ENCODE measurements at regions not wholly inside any gene's neighbourhood (a gene's known extent, or its start where the extent isn't known, plus 50 kb on each side); places are given as distances from the start of the nearest gene placed in this dataset.

- Histone ChIP-seq H3K27me3 (no peaks in the 10 kb centered on the region), H3K27ac (peak overlapping the region in 1 of 4 donors; percentile 69), H3K4me1 (no peaks in the 10 kb centered on the region), H3K4me3 (no peak overlapping the region), H3K36me3 (no peaks in the 10 kb centered on the region), H3K9me3 (no peaks in the 10 kb centered on the region)
- 57 to 65% methylated on average over 6 of the region's 6 CpGs for WGBS, 2 donors
- DNase-seq = no peak
- TF ChIP-seq CTCF (IDR thresholded peaks at IDR 0.05) (no peak), POLR2AphosphoS5 (IDR thresholded peaks at IDR 0.05) (no peak), POLR2A (IDR thresholded peaks at IDR 0.05) (no peak), EP300 (IDR thresholded peaks at IDR 0.05) (no peak)
- intact Hi-C loops (cut with DNase I) = no loop called here
Measured at GRCh38 chr12:94855853-94856252, 147.6 kb downstream of the NDUFA12 start.

GRCh38 chr12:94851396-94852028 is 152.0 kb downstream of the NDUFA12 start:
- no peaks in the 10 kb centered on the region for H3K27me3 ChIP-seq
- H3K4me3 ChIP-seq = no peak overlapping the region
- TF ChIP-seq CTCF (IDR thresholded peaks at IDR 0.05) (no peak), POLR2AphosphoS5 (IDR thresholded peaks at IDR 0.05) (no peak), POLR2A (IDR thresholded peaks at IDR 0.05) (no peak), EP300 (IDR thresholded peaks at IDR 0.05) (no peak)
- H3K4me1 ChIP-seq = no peaks in the 10 kb centered on the region
- H3K36me3 ChIP-seq = no peaks in the 10 kb centered on the region
- 69 to 70% methylated on average over 2 of the region's 2 CpGs for WGBS, 2 donors
- DNase-seq = no peak
- intact Hi-C loops (cut with DNase I) = no loop called here
- no peak overlapping the region for H3K27ac ChIP-seq
- no peaks in the 10 kb centered on the region for H3K9me3 ChIP-seq

- Histone ChIP-seq H3K9me3 (no peaks in the 10 kb centered on the region), H3K27ac (no peak overlapping the region), H3K27me3 (no peaks in the 10 kb centered on the region), H3K4me1 (no peaks in the 10 kb centered on the region), H3K4me3 (no peak overlapping the region), H3K36me3 (no peaks in the 10 kb centered on the region)
- no peak for TF ChIP-seq EP300 (IDR thresholded peaks at IDR 0.05)
- TF ChIP-seq POLR2A (IDR thresholded peaks at IDR 0.05) = no peak
- no peak for TF ChIP-seq POLR2AphosphoS5 (IDR thresholded peaks at IDR 0.05)
- TF ChIP-seq CTCF (IDR thresholded peaks at IDR 0.05) = no peak
- whole genome bisulfite sequencing, 2 donors = 86 to 92% methylated on average over 5 of the region's 5 CpGs
- no peak for DNase-seq
- intact Hi-C loops (cut with DNase I) = no loop called here
Measured at GRCh38 chr12:94849411-94849976, 154.0 kb downstream of the NDUFA12 start.

GRCh38 chr12:94848966-94849365 is 154.5 kb downstream of the NDUFA12 start:
- Histone ChIP-seq H3K27me3 (no peaks in the 10 kb centered on the region), H3K9me3 (no peaks in the 10 kb centered on the region), H3K27ac (no peak overlapping the region), H3K4me3 (no peak overlapping the region), H3K36me3 (no peaks in the 10 kb centered on the region), H3K4me1 (no peaks in the 10 kb centered on the region)
- WGBS, 2 donors = 88 to 92% methylated on average over 4 of the region's 4 CpGs
- TF ChIP-seq POLR2A (IDR thresholded peaks at IDR 0.05) (no peak), CTCF (IDR thresholded peaks at IDR 0.05) (no peak), POLR2AphosphoS5 (IDR thresholded peaks at IDR 0.05) (no peak), EP300 (IDR thresholded peaks at IDR 0.05) (no peak)
- intact Hi-C loops (cut with DNase I) = no loop called here
- no peak for DNase-seq

- H3K27me3 ChIP-seq = no peaks in the 10 kb centered on the region
- WGBS, 2 donors = 90% methylated on average over 8 of the region's 8 CpGs
- no peaks in the 10 kb centered on the region for H3K36me3 ChIP-seq
- H3K4me3 ChIP-seq = no peak overlapping the region
- no peaks in the 10 kb centered on the region for H3K9me3 ChIP-seq
- TF ChIP-seq POLR2A (IDR thresholded peaks at IDR 0.05) = no peak
- no peak for TF ChIP-seq POLR2AphosphoS5 (IDR thresholded peaks at IDR 0.05)
- no peak for TF ChIP-seq CTCF (IDR thresholded peaks at IDR 0.05)
- no peak for TF ChIP-seq EP300 (IDR thresholded peaks at IDR 0.05)
- no peak for DNase-seq
- intact Hi-C loops (cut with DNase I) = no loop called here
- no peak overlapping the region for H3K27ac ChIP-seq
- no peaks in the 10 kb centered on the region for H3K4me1 ChIP-seq
Measured at GRCh38 chr12:94845110-94845509, 158.4 kb downstream of the NDUFA12 start.
